NT2/D1 (cell line): ENCODE measurements at regions not wholly inside any gene's neighbourhood (a gene's known extent, or its start where the extent isn't known, plus 50 kb on each side); places are given as distances from the start of the nearest gene placed in this dataset.

Experiments
- YY1 ChIP-seq: IDR thresholded peaks from 2 replicates; pipeline ENCODE4 v1.6.1; 2011; ENCODE audit not compliant: insufficient read length, insufficient read depth
- ZNF274 ChIP-seq: IDR thresholded peaks from 2 replicates; pipeline ENCODE4 v1.6.1; 2011; ENCODE audit warnings: mild to moderate bottlenecking, low read depth, low read length

- TF ChIP-seq ZNF274 = no peak
- TF ChIP-seq YY1 = no peak
Measured at GRCh38 chr10:22133749-22134624, 83.8 kb downstream of the EBLN1 start.
